GM06990 (cell line): ENCODE measurements at regions not wholly inside any gene's neighbourhood (a gene's known extent, or its start where the extent isn't known, plus 50 kb on each side); places are given as distances from the start of the nearest gene placed in this dataset.
"Not testable (repeated sequence)": the region's sequence is repeated elsewhere in the genome, so short reads cannot be mapped to it uniquely, and the experiment has no call there.

Source experiments
- DNase-seq: peaks from one replicate; pipeline ENCODE4 v3.0.0-alpha.2; 2011; ENCODE audit not compliant: insufficient read length; ENCODE audit errors: extremely low read depth
- H3K27me3 ChIP-seq: replicated peaks from 2 replicates; pipeline ENCODE4 v1.6.0; 2011; ENCODE audit warnings: low read length; ENCODE audit not compliant: control insufficient read depth, insufficient read depth
- H3K36me3 ChIP-seq: 2 replicates; pipeline ENCODE4 v1.5.1; 2011; ENCODE audit warnings: low read length; ENCODE audit not compliant: control insufficient read depth, insufficient read depth
- H3K4me3 ChIP-seq: replicated peaks from 2 replicates; pipeline ENCODE4 v1.5.1; 2011; ENCODE audit warnings: low read depth, mild to moderate bottlenecking, control low read depth, low read length
- TF ChIP-seq, protein P1 (sequence below): IDR thresholded peaks from 2 replicates; pipeline ENCODE4 v1.5.1; 2011; ENCODE audit warnings: low read length, control low read depth, mild to moderate bottlenecking, inconsistent platforms; ENCODE audit not compliant: insufficient read depth, poor library complexity, severe bottlenecking

DNA sequence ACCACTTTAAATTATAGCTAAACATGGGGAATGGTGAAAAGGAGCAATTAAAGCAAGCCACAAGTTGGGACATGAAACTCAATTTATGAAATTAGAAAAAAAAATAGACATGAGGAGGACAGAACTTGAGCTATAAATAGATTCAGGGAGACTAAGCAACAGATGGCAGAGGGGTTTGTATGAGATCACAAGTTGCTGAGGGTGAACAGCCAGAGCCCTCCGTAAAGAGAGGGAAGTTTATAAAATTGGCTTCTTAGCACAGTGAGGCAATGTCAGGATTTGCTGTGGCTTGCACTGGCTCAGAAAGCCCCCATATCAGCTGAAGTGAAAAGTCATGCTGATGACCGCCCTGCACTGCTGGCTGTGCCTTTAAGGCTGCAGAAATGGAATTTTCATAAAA lies 443.4 kb upstream of the CD180 start:
- no peaks in the 10 kb centered on the region for H3K36me3 ChIP-seq
- no peak overlapping the region for H3K4me3 ChIP-seq
- no peak for DNase-seq
- TF ChIP-seq, protein P1, sequence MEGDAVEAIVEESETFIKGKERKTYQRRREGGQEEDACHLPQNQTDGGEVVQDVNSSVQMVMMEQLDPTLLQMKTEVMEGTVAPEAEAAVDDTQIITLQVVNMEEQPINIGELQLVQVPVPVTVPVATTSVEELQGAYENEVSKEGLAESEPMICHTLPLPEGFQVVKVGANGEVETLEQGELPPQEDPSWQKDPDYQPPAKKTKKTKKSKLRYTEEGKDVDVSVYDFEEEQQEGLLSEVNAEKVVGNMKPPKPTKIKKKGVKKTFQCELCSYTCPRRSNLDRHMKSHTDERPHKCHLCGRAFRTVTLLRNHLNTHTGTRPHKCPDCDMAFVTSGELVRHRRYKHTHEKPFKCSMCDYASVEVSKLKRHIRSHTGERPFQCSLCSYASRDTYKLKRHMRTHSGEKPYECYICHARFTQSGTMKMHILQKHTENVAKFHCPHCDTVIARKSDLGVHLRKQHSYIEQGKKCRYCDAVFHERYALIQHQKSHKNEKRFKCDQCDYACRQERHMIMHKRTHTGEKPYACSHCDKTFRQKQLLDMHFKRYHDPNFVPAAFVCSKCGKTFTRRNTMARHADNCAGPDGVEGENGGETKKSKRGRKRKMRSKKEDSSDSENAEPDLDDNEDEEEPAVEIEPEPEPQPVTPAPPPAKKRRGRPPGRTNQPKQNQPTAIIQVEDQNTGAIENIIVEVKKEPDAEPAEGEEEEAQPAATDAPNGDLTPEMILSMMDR, result no peak
- H3K27me3 ChIP-seq, result no peaks in the 10 kb centered on the region

DNA sequence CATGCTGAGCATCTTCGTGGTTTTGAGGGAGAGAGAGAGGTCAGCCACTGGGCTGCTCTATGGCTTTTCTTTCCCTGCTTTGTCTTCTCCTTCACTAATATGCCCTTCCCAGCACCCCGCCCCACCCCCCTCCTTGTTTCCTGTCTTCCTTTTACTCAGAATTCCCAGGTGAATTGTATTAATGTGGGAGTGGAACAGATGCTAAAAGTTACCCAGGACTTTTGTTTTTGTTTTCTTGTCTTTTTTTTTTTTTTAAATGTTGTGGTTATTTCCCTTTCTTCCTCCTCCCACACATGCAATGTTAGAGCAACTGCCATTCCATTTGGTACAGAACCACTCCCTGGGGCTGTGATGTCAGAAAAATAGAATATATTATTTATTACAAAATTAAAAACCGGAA lies 442.7 kb upstream of the CD180 start:
- DNase-seq, result no peak
- H3K4me3 ChIP-seq, result no peak overlapping the region
- TF ChIP-seq, protein P1, result no peak
- no peaks in the 10 kb centered on the region for H3K36me3 ChIP-seq
- no peaks in the 10 kb centered on the region for H3K27me3 ChIP-seq

DNA sequence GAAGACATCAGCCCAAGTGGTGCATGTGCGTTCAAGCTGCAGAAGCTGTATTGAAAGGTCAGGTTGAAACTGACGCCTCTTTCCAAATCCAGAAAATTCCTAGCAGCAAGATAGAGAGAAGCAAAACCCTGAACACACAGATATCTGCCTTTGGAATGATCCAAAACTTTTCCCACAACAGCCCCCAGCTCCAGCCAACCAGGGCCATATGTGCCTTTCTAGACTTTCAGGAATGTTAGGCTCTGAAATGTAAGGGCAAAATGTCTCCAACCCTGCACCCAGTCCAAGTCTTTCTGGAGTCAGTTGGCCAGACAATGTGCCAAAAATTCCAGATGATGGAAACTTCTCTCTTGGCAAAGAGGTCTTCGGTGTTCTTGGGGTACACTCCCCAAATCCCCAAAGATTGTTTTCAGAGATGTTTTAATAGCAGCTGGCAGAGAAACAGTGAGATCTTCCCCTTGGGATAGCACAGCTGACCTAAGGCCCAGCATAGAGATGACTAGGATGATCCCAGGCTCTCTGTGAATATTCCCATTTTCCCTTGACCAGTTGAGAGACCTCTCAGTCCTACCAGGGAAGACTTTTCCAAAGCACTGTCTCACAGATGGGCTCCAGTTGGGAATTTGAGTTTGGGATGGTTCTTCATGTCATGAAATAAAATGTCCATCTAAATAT lies 440.4 kb upstream of the CD180 start:
- TF ChIP-seq, protein P1, result no peak
- H3K36me3 ChIP-seq, result no peaks in the 10 kb centered on the region
- no peaks in the 10 kb centered on the region for H3K27me3 ChIP-seq
- no peak for DNase-seq
- no peak overlapping the region for H3K4me3 ChIP-seq

DNA sequence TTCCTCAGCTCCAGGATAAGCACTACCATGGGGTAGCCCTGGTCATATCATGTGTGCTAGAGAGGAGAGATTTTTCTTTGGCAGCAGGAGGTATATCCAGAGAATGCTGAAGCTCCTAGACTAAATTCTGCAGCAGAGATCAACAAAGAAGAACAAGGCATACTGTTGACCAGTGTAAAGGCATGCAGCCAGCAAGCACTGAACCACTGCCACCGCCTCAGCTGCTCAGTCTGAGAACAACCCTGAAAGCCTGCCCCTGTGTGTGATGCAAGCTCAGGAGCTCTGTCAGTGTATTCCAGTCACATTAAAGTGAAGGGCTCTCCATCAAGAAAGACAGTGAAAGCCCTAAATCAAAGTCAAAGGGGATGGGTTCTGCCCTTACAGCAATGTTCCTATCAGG lies 439.5 kb upstream of the CD180 start:
- Histone ChIP-seq H3K36me3 (no peaks in the 10 kb centered on the region), H3K4me3 (no peak overlapping the region), H3K27me3 (no peaks in the 10 kb centered on the region)
- DNase-seq, result no peak
- TF ChIP-seq, protein P1, result no peak

DNA sequence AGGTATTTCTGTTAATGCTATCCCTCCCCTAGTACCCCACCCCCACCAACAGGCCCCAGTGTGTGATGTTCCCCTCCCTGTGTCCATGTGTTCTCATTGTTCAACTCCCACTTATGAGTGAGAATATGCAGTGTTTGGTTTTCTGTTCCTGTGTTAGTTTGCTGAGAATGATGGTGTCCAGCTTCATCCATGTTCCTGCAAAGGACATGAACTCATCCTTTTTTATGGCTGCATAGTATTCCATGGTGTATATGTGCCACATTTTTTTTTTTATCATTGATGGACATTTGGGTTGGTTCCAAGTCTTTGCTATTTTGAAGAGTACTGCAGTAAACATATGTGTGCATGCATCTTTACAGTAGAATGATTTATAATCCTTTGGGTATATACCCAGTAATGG lies 430.5 kb upstream of the CD180 start:
- H3K4me3 ChIP-seq, DNase-seq, H3K36me3 ChIP-seq, H3K27me3 ChIP-seq: not testable (repeated sequence)

DNA sequence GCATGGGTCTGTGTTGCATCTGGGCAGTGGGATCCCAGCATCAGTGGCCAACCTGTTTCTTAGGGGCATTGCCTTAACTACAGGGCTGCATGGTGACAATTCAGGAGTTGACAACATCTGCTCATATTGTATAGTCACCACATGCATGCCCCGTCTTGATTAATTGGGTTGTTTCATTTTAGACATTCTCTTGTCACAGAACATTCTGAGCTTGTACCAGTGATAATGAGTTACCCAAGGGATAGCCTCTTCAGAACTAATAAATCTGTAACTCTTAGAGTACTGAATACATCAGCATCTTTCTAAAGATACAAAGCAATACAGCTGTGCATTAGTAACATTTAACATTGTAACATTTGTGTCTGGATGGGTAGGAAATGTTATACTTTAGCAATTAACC lies 426.5 kb upstream of the CD180 start:
- TF ChIP-seq, protein P1, result no peak
- Histone ChIP-seq H3K27me3 (no peaks in the 10 kb centered on the region), H3K36me3 (no peaks in the 10 kb centered on the region), H3K4me3 (no peak overlapping the region)
- DNase-seq, result no peak
